HG03469 (cell line): ENCODE measurements at regions not wholly inside any gene's neighbourhood (a gene's known extent, or its start where the extent isn't known, plus 50 kb on each side); places are given as distances from the start of the nearest gene placed in this dataset.
"Not testable (repeated sequence)": the region's sequence is repeated elsewhere in the genome, so short reads cannot be mapped to it uniquely, and the experiment has no call there.

Source experiments
- ATAC-seq: cut with Tn5 transposase; IDR thresholded peaks from one replicate; pipeline ENCODE4 v1.9.1; 2021; ENCODE audit warnings: mild to moderate bottlenecking, moderate library complexity, moderate number of reproducible peaks; ENCODE audit not compliant: unreplicated experiment

- no peak for ATAC-seq
These were observed 103.3 kb downstream of the TMEM144 start for GRCh38 chr4:158313566-158313965.

- ATAC-seq: no peak
These were observed 104.6 kb downstream of the TMEM144 start for GRCh38 chr4:158314756-158315487.

DNA sequence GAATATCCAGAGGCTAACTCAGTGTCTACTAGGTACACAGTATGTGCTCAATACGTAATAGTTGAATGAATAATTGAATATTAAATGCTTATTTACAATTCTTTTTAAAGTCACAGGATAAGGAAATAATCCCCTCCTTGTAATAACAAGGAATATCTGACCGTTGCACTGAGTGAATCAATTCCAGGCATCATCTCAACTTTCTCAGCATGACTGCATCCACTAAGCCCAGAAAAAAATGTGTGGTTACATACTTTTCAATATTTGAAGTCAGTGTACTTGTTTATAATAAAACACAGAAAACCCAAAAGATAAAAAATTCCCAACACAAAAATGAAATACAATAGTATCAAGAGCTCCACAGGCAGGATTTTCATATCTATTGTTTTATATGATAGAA, 105.4 kb downstream of the TMEM144 start:
- ATAC-seq: no peak

GRCh38 chr4:158316264-158316663, 106.0 kb downstream of the TMEM144 start:
- ATAC-seq: peak; percentile 78

DNA sequence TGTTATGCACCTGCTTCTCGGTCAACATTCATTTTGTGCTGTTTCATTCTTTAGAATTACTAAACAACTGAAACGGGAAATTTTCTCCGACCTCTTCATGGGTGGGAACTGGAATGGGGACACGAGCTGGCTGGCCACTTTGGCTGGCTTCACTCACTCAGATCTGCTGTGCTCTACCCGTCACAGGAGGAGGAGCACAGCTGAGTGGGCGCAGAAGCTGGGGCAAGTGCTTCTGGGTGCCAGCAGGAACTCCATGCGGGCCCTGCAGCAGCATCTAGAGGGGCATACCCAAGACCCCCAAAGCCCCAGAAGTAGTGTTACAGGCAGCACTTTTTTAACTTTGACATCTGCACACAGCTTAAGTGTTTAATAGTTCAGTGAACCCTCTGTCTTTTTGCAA, 109.6 kb downstream of the TMEM144 start:
- no peak for ATAC-seq

DNA sequence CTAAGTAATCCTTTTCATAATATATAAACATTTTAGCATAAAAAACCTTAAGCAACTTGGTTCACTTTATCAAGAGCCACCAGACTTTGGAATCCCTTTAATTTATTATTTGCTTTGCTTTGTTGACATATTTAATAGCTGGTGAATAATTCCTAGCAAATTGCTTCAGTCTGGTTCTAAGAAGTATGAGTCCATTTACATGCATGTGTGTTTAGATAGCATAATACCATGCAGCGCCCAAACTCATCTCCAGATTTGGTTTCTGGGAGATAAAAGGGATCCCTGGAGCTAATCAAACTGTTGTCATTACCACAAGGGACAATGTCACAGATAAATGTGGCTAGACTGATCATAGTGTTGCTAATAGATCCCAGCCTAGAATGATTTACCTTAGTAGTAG, 111.8 kb downstream of the TMEM144 start:
- ATAC-seq: no peak

GRCh38 chr4:158327525-158327924, 117.2 kb downstream of the TMEM144 start:
- no peak for ATAC-seq

GRCh38 chr4:158331863-158332262, 121.6 kb downstream of the TMEM144 start:
- ATAC-seq: no peak

- no peak for ATAC-seq
These were observed 123.5 kb downstream of the TMEM144 start for GRCh38 chr4:158333820-158334219.

GRCh38 chr4:158341896-158342295, 131.6 kb downstream of the TMEM144 start:
- ATAC-seq: no peak

- ATAC-seq: no peak
These were observed 136.3 kb downstream of the TMEM144 start for GRCh38 chr4:158346576-158346975.

DNA sequence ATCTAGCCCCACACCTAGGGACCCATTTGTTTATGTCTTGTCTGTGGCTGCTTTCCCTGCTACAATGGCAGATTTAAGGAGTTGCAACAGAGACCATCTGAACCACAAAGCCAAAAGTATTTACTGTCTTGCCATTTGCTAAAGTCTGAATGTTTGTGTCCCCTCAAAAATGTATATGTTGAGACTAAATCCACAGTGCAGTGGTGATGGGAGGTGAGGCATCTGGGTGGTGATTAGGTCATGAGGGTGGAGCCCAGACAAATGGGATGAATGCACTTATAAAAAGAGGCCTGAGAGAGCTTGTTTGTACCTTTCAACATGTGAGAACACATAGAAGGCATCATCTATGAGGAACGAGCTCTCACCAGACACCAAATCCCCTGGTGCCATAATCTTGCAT, 137.3 kb downstream of the TMEM144 start:
- no peak for ATAC-seq

- ATAC-seq: no peak
These were observed 139.9 kb downstream of the TMEM144 start for GRCh38 chr4:158350161-158350560.

- ATAC-seq: no peak
These were observed 143.4 kb downstream of the TMEM144 start for GRCh38 chr4:158353541-158354304.

DNA sequence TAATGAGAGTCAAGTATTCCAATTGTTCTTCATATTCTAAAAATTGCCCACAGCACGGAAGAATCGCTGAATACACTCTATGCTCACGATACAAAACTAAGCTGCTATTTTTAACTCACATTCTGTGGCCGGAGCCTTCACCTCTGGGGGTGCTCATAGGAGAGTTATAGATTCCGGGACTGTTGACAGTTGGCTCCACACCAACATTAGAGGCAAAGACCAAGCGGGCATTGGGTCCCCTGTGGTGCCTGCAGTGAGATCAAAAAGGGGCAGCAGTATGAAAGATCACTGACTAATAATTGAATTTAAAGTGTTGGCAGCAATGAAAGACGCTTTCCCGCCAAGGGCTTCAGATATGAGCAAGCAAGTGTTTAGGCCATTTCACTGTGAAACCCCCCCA, 146.0 kb downstream of the TMEM144 start:
- no peak for ATAC-seq

GRCh38 chr4:158367932-158368441, 153.7 kb upstream of the RXFP1 start:
- not testable (repeated sequence) for ATAC-seq

DNA sequence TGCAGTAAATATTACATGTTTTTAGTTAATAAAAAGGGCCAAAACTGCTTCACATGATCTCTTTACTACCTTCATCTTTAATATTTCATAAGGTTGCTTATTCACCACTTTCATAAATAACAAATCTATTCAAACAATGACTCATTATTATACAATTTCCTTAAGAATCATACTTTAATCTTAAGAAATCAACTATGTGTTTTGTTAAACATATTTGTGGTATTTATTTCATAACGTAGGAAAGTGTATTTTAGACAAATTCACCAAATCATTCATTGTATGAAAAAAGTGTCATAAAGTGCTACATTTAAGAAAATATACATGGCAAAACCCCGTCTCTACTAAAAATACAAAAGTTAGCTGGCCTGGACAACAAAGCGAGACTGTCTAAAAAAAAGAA, 150.5 kb upstream of the RXFP1 start:
- ATAC-seq: no peak

DNA sequence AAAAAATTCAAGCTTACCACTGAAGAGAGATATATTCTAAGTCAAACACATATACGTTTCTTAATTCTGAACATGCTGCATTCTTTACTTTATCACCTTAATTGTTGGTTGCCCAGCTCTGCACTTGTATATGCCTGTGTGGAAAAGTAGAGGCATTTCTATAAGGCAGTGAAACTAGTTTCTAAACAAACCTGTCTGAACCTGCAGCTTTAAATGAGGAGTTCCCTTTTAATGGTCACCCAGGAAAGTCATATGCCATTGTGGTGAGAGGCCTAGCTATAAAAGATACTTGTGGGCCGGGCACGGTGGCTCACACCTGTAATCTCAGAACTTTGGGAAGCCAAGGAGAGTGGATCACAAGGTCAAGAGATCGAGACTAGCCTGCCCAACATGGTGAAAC, 147.4 kb upstream of the RXFP1 start:
- no peak for ATAC-seq

- no peak for ATAC-seq
These were observed 145.4 kb upstream of the RXFP1 start for GRCh38 chr4:158376106-158376840.

DNA sequence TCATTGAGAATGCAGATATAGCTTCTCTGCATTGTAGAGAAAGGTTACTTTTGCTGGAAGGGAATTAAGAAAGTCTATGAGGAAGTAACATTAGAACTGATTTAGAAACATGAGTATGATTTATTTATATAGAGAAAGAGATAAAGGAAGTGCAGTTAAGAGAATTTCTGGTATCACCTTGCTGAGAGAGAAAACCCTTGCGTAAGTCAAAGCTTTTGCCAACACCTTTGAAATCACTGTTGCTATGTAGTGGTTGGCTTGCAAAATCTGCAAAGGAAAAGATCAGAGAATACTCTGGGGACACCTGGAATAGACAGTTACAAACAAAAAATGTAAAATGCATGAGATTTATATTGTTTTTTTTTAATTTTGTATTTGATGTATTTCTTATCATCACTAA, 137.3 kb upstream of the RXFP1 start:
- no peak for ATAC-seq

- no peak for ATAC-seq
These were observed 126.3 kb upstream of the RXFP1 start for GRCh38 chr4:158395343-158395742.
